ENCODE measurements at regions not wholly inside any gene's neighbourhood (a gene's known extent, or its start where the extent isn't known, plus 50 kb on each side); places are given as distances from the start of the nearest gene placed in this dataset.
"Not testable (repeated sequence)": the region's sequence is repeated elsewhere in the genome, so short reads cannot be mapped to it uniquely, and the experiment has no call there.

DNA sequence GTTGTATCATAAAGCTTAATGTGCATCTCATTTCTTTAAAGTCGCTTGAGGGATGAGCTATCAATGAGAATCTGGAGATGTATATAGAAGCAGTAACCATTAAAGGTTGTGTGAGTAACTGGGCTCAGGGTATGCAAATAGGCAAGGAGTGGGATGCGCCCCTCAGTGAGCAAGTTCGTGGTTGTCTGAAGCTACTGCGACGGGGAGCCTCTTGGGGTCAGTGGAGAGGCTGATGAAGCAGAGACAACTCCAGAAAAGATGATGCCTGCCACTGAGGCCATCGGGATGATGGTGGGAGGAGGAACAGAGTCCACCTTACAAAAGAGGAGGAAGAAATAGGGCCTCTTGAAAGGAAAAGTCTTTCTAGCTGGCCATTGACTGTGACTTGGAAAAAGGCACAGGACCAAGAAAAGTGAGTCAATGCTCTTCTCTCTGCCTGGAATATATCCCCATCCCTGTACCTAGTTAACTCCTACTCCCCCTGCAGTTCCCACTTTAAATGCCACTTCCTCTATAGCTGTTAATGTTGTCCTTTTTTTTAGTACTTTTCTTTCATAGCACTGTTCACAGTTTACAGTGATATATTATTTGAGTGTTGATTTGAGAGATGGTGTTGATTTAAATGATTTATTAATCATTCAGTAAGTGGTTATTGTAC is 51.4 kb upstream of the LSM6 start:
- no peak for DNase-seq

DNA sequence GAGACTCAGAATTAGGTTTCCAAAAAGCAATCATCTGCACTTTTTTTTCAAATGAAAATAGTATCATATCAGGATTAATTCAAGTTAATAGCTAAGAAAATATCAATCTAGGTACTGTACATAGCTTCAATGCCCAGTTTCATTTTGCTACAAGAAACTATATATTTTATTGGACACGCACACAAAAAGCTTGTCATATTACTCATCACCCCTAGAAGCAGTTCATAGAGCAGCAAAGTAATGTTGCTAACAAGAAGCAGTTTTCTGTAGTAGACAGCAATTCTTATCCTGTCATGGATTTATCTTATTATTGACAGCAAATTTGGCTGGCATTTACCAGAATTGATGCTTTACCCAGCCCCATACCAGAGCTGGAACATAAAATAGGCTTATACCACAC is 52.3 kb upstream of the LSM6 start:
- no peak for DNase-seq

DNA sequence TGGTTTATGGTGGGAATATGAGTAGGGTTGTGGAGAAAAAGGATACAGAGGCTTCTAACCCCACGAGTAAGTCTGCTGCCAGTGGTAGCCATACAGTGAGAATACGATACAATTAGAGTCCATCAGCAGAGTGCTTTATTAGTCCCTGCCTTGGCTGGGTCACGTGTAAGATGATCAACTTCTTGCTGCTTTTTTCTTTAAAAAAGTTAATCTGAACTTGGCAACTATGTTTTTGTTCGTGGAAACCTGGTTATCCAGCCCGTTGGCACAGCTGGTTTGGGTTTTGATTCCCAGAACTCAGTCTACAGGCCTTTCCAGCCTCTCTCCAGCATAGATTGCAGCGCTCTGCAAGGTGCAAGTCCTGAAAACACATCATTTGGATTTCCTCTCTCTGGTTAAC is 53.1 kb upstream of the LSM6 start:
- DNase-seq, result no peak

DNA sequence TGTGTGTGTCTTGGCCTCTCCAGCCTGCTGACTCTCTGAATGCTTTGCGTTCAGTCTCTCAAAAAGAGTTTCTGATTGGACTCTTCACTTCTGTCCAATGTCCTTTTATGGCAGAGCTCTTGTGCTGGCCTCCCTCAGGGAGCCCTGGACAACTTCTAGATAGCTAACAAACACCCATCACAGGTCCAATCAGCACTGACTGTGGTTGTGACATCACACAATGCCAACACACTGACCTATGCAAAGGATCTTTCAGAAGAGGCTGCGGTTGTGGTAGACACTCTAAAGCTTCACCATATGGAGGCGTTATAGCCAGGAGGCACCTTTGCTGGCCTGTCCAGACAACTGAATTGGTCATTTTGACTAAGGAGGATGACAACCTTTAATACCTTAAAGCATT is 53.8 kb upstream of the LSM6 start:
- no peak for DNase-seq

DNA sequence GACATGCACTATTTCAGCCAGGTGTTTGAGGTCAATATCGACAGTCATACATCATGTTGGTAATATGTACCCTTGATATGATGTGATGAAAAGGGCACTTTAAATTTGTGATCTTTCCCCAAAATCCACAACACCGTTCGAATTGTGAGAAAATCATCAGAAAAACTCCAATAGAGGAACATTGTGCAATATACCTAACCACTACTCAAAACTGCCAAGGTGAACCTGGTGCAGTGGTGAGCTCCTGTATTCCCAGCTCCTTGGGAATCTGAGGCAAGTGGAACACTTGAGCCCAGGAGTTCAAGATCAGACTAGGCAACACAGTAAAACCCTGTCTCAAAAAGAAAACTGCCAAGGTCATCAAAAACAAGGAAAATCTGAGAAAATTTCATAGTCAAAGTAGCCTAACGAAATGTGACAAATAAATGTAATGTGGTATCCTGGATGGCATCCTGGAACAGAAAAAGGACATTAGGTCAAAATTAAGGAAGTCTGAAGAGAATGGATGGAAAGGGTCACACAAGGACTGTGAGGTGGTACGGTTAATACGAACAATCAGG is 55.6 kb upstream of the LSM6 start:
- DNase-seq, result no peak

DNA sequence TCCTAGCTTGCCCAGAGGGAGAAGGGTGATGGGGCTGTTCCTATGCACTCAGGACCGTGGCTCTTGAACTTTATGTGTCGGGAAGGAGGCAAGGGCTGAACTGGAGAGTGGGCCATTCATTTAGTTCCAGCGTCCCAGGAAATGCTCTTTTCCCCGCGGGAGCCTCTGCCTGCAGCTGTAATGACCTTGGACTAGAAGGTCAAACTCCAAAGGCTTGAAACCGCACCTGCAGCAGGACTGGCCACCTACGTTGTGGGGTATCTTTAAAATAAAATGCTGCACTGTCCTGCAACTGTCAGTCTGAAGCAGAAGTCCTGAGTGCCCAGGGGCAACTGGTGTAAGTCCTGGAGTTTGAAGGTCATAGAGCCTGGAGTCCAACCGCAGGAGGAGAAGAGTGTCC is 61.5 kb upstream of the LSM6 start:
- DNase-seq, result no peak

DNA sequence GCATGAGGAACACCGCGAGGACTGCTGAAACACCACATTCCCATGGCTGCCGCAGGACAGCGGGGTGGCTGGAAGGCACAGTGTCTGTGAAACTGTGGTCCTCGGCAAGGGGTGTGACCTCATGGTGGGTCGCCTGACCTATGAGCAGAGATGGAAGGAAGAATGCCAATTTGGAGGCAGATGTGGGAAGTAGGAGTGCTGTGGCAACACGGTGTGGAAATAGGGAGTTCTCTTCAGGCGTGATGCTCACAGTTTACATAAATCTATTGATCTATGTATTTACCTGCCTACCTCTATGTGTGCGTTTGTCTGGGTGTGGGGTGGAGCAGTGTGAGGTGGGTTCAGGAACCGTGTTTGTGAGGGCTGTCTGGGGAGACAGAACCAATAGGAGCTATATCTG is 62.3 kb upstream of the LSM6 start:
- DNase-seq, result no peak

DNA sequence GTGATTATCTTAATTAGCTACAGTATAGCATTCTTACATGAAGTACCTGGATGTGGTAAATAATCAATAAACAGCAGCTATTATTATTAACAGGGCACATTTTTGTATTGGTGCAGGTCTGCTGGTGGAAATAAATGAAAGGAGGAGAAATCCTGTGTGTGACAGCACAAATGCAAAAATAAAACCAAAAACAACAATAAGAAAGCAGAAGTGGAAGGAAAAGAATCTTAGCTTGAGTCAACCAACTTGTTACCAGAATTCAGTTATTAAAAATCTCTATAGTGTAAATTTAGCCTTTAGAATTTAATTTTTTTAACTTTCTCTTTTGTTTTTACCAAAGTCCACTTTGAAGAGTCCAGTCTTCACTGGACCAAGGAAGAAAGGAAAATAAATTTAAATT is 63.1 kb upstream of the LSM6 start:
- DNase-seq, result no peak

DNA sequence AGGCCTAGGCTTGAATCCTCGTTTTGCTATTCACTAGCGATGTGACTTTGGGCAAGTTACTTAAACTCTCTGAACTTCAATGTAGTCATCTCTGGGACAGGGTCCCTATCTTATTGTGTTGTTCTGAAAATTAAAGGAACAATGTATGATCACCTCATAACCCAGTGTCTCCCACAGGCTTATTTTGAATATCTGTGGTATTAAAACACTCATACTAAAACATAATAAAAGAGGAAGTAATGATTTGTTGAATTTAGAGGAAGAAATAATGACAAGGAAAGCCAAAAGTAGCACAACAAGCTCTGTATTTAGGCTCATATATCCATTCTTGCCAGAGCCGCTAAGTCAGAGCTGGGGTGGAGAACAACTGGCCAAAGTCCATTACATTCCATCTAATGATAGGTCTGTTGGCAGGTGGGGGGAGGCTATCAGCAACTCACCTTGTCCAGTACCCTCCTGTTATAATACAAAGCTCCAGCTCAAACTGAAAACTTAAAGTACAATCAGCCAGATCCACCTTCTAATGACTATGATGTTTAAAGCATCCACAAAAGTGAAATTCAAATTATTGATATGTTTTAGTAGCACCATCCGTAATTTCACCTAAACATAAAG is 64.5 kb upstream of the LSM6 start:
- no peak for DNase-seq

DNA sequence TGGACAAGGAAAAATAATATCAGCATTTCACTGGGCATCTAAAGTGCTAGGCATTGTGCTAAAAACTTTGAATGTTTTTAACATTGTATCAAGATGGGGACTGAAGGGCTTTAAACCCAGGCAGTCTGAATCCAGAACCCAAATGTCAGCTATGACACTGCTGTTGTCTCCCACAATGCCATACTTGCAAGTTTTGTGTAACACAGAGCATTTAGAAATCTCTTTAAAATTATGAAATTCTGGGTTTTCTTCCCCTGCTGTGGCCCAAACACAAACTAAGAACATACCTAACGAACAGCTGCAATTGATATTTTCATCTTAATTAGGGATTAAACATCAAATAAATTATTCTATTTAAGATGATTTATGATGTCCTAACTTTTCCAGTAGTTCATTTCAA is 66.8 kb upstream of the LSM6 start:
- no peak for DNase-seq

DNA sequence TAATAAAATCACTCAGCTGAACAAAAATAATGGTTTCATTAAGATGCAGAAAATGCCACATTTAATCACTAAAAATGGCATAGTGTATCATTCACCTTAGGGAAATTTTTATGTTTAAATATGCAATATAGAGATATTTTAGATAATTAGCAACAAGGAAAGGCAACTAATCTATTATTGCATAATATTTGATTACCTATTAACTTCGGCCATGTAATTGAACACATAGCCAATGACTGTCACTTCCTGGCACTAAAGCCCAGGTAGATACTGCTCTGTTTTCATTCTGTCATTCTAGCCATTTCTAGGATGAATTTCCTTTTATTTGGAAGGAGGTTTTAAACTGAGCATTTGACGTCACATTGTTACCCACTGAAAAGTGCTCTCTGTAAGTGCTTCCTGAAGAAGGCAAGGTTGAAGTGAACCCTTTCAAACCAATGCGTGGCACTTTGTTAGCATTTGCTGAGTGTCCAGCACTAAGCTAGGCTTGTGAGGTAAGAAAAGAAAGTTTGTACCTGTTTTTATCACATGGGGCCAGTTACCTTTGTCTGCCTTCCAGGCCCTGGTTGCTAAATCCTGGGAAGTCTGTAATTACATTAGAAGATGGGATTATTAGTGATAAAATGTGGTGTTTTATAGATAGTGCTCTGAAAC is 67.8 kb upstream of the LSM6 start:
- no peak for DNase-seq

DNA sequence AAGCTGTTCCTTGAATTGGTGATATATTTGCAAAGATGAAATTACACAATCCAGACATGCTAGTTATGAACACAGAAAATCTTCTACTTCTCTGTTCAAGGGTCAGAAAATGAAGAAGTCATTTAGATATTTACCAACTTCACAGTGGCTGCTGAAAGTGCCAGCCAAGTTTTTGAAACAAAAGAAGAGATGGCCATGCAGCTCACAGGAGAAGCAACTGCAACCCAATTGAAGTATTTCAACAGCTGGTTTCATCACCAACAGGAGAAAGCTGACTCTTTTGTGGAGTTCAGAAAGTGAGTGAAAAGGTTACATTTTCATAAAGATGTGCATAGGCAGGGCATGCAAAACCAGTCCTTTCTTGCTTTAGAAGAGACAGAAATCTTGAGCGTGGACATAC is 70.1 kb upstream of the LSM6 start:
- DNase-seq, result no peak

DNA sequence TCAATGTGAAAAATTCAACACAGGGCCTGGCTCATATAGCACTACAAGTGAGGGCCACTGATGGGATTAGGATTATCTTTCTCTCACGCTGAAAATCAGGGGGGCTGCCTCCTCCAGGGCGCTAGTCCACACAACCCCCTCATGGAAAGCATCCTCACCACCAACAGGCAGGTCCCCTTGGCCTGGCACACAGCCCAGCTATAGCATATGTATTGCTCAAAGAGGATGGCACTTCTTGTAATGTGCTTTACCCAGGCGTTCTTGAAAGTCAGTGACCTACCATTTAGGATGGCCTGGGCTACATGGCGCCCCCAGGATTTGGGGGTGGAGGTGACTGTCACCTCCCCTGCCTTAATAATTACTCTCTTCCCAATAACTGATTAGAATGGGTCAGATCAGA is 71.0 kb upstream of the LSM6 start:
- no peak for DNase-seq

DNA sequence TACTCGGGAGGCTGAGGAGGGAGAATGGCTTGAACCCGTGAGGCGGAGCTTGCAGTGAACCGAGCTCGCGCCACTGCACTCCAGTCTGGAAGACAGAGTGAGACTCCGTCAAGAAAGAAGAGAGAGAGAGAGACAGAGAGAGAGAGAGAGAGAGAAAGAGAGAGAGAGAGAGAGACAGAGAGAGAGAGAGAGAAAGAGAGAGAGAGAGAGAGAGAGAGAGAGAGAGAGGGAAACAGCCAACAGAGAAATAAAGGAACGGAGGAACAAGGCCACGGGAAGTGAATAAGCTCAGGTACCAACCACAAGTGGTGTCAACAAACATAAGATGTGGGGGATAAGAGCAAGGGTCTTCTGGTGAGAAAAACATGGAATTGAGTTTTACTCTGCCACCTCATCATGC is 71.5 kb upstream of the LSM6 start:
- not testable (repeated sequence) for DNase-seq

DNA sequence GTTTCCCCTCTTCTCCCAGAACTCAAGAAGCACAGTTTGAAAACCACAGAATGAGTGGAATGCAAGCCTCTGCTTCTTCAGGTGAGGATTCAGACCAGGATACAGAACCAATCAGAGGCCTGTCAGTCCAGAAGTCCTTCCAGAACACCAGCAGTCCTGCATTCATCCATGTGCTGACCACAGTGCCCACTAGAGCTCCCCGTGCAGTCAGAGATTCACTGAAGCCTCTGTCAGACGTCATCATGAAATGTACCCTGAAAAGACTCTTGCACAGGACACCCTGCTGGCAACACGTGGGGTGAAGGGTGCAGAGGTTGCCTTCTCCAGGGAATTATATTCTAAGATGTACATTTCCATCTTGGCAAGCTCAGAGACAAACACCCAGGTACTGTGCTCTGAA is 75.9 kb upstream of the LSM6 start:
- DNase-seq, result no peak

DNA sequence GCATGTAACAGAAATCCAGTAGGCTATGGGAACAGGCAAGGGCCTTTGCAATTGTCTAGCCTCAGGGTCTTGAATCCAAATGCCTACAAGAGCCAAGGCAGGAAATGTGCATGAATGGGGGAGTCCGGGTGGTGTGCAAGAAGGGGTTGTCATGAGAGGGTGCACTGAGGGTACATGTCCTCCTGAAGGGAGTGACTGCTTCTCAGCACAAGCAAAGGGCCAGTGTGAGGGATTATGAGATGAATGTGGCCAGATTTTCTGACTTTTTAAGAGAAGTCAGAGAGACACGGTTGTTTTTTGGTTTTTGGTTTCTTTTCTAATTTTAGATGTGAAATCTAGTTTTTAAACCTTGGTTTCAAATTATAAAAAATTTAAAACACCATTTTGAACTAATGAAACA is 76.5 kb upstream of the LSM6 start:
- no peak for DNase-seq

DNA sequence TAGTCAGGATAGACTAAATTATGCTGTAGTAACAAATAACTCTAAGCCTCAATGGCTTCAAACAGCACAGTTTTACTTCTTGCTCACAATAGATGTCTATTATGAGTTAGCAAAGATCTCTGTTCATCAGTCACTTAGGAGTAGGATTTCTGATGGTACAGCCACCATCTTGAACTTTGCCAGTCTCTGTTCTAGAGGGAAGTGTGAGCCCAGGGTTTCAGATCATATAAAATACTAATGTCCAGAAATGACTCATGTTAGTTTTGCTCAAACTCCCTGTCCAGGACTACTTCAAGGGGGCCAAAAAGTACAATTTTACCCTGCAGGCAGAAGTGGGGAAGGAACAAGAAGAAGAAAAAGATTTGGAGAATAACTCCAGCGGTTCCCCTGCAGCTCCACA is 77.1 kb upstream of the LSM6 start:
- DNase-seq, result no peak

DNA sequence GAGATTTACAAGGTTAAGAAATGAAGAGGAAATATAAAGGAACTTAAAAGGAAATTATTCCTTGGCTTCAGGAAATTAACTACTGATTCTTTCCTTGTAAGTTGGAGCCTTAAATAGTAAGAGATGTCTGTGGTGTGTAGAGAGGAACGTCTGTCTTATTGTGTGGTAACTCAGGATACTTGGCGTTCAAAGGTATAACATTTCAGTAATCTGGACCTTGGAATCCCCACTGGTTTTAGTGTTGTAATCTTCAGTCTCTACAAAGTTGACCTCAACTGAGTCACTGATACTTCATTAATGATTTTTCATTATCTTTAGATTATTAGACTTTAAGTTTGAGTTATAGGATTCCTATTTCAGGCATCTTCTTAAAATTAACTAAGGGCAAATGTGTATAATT is 79.1 kb upstream of the LSM6 start:
- no peak for DNase-seq

DNA sequence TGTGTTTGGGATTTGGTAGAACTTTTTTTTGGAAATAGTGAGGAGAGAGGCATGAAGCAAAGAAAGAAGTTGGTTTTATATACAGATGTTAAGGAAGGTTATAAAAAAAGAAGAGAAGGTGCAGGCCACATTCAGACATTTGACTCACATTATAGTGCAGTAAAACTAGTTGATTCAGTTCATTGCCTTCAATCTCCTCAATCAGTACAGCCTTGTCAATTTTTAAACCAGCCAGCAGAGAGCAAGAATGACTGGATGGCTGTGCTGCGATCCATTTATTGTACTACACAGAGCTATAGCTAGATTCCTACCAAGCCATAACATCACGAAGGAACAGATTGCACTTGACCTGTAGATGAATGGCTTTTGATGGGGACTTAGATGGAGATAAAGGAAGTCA is 79.7 kb upstream of the LSM6 start:
- DNase-seq, result no peak

DNA sequence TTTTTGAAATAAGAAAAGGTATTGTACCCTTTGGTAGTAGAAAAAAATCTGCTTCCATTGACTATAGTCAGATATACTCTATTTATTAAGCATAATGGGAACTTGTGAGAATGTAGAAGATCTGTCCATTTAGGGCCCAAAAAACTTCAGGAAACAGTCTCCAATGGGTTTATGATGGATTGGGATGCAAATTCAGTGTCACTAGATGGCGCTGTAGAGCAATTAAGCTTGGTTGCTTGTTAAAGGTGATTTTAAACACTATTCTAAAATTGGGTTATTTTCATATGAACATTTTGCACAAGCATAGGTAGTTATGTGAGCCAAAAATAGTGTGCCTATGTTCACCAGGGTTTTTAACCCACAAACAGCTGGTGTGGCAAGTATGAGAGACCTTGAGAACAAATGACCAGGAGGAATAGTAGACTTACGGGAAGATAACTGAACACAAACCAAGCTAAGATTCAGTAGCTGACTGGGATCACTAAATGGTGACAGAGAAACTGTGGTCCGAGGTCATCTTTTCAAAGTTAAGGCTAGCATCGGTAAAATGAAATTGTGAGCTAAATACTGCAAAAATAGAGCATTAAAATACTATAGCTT is 80.3 kb upstream of the LSM6 start:
- DNase-seq, result peak; percentile 52

DNA sequence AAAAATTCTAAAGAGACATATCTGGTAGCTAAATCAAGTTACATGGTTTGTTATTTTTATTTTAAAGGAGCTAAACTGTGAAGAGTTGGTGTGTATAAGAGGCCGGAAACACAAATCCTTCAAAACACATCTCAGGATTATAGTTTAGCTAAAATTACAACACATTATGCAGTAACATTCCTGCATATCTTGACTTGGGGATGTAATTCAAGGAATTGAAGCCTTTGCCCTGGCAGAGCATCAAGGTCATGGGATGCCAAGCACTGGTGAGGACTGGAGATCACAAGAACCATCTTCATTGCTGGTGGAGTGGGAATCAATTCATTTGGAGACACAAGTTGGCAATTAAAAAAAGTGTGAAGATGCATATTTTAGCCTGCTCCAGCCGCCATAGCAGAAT is 86.8 kb upstream of the LSM6 start:
- no peak for DNase-seq

DNA sequence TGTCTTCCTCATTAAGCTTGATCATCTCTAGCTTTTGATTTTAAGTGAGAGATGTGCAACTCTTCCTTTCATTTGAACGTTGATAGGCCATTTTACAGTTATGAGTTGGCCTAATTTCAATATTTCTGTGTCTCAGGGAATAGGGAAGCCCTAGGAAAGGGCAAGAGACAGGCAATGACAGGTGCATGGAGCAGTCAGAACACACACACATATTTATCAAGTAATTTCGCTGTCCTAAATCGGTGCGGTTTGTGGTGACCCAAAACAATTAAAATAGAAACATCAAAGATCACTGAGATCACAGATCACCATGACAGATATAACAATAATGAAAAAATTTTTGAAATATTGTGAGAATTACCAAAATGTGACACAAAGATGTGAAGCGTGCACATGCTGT is 87.7 kb upstream of the LSM6 start:
- DNase-seq, result no peak

DNA sequence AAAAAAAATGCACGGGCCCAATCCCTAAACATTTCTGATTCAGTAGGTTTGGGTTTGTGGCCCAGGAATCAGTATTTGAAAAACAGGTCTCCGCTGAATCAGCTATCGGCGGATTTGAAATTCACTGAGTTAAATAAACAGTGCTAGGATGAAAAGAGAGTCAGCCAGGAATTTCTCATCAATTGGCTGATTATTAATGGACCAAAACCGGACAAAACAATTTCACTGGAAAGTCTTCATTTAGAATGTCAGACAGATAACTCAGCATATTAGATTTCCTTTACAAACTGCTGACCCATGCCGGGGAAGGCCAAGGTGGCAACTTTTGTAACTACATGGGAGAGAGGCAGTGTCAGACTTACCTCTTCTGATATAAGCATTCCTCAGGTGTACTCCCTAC is 99.4 kb upstream of the LSM6 start:
- no peak for DNase-seq

DNA sequence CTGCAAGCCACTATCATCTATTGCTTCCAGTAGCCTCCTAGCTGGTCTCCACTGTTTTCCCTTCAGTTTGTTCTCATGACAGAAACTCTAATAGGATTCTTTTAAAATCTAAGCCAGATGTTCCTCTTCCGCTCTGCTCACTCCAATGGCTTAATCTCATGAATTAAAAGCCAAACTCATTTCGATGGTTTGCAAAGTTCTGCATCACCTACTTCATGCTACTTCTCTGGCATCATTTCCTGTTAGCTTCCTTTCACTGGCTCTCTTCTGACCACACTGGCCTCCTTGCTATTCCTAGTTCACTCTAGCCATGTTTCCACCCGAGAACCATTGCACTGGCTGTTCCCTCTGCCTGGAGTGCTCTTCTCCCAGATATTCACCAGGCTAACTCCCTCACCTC is 102.0 kb upstream of the LSM6 start:
- peak; percentile 14 for DNase-seq
